Activated CD4-positive, alpha-beta T cell treated with anti-CD3 and anti-CD28 coated beads for 24 hours (primary cell): ENCODE measurements at regions not wholly inside any gene's neighbourhood (a gene's known extent, or its start where the extent isn't known, plus 50 kb on each side); places are given as distances from the start of the nearest gene placed in this dataset.
"Not testable (repeated sequence)": the region's sequence is repeated elsewhere in the genome, so short reads cannot be mapped to it uniquely, and the experiment has no call there.

Experiments used
- DNase-seq, 2 donors: peaks; one replicate each; pipeline ENCODE4 v3.0.0-alpha.2; 2020; ENCODE audit warnings: low read depth in 2 of 2

GRCh38 chr5:106246044-106246745 is 1424.5 kb downstream of the EFNA5 start:
- DNase-seq = not testable (repeated sequence)

DNA sequence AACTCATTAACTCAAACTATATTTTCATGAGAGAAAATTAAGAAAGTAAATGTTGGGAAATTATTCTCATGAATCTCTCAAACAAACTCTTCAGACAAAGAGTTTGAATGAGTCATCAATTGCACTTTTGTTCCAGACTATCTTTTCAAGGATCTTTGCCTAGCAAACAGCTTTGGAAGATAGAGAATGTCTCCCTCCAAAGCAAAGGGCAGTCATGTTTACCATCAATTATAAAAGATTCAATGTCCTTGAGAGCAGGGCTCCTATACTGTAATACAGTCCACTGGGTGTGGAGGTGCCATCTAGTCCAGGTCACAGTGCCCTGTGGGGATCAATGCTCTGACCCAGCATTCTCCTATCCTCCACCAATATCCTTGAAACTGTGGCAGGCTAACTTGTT is 1429.3 kb downstream of the EFNA5 start:
- DNase-seq = no peak

DNA sequence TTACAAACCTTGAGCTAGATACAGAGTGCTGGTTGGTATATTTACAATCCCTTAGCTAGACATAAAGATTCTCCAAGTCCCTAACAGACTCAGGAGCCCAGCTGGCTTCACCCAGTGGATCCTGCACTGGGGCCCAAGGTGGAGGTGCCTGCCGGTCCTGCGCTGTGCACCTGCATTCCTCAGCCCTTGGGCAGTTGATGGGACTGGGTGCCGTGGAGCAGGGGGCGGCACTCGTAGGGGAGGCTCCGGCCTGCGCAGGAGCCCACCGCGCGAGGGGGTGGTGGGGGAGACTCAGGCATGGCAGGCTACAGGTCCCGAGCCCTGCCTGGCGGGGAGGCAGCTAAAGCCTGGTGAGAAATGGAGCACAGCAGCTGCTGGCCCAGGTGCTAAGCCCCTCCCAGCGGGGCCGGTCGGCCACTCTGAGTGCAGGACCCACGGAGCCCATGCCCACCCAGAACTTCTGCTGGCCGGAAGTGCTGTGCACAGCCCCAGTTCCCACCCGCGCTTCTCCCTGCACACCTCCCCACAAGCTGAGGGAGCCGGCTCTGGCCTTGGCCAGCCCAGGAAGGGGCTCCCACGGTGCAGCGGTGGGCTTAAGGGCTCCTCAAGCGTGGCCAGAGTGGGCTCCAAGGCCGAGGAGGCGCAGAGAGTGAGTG is 1464.7 kb downstream of the EFNA5 start:
- no peak for DNase-seq

DNA sequence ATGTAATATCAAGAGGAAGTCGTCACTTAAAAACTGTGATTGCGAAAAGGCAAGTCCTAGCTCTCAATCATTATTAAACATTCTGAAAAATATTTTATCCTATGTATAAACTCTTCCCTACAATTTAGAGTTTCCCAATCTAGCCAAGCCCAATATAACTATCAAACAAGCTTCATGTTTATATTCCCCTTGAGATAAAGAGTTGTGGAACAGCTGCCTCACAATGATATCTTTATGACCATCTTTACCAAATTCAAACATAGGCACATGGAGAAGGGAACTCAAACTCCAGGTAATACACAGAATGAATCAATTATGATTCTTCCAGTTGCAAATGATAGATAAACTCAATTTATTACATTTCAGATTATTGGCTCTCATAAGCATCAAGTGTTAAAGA is 1468.7 kb downstream of the EFNA5 start:
- no peak for DNase-seq

DNA sequence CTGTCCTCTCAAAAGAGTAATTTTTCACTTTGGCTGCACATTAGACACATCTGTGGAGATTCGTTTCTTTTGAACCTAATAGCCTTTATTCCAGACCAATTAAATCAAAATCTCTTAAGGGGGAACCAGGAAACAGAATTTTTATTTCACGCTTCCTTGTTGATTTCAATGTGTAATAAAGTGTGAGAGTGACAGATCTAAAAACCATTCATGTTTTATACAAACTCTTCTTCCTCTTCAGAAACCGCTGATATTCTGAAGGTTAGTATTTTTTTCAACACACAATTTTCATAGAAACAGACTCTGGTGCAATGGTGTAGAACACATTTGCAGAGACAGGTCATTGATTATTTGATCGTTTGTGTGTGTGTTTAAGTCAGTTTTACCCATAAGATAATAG is 1469.8 kb downstream of the EFNA5 start:
- DNase-seq = no peak

DNA sequence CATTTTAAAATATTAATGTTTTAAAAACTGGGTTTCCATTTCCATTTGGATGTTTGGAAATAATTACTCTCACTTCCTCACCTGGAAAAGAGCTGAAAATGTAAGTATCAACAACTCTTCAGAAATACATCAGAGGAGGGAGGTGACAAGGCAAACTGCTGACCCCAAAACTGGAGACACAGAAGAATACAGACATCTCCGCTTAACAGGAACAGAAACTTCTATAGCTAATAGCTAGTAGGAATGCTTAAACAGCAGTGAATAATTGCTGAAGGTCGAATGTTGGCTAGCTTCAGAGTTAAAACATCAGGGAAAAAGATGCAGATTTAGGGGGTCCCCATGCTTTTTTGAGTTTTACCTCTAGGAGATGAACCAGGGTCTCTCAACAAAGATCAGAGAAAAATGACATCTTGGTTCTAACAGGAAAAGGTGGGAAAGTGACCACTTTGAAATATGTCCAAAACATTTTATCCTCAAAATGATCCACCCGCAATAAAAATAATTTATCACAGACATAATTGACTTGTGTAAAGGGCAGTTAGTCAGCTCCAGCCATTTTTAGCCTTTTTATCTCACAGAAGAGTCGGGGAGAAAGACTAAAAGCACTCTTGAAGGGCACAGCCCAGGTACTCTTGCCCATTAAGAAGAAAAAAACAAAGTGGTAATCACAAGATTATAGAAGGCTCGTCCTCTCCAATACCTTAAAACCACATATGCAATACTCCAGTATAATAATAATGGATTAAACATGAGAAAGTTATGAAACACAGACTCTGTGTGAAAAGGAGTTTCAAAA is 1474.9 kb downstream of the EFNA5 start:
- no peak for DNase-seq

DNA sequence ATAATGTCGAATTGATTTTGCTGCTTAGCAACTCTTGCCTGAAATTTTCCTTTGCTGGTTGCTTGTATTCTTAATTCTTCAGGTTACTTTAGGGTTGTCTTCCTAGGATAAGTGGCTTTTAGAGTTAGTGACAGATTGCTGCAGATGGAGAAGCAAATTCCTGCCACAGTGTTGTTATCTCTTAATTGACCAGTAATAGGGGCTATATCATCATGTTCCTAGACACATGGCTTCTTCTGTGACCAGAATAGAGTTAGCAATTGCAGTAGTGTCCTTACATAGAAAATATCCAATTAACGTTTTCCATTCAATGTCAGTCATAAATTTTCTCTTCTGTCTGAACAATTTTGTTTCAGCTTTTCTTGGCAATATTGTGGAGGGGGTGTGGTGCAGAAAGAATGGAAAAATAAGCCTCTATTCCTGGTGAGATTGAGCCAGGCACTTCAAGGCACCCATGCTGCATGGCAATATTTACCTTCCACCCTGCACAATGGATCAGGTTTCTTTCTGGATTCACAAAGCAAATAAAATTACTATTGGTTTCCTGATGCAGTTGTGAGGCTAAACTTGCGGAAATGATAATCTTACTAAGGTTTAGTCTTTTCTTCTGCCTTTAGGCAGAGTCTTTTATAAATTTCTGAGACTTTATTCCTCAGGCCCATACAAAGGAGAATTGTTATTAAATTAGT is 1481.5 kb downstream of the EFNA5 start:
- DNase-seq = no peak

GRCh38 chr5:106185661-106186081 is 1485.1 kb downstream of the EFNA5 start:
- DNase-seq = no peak

GRCh38 chr5:106174903-106175302 is 1495.8 kb downstream of the EFNA5 start:
- no peak for DNase-seq

DNA sequence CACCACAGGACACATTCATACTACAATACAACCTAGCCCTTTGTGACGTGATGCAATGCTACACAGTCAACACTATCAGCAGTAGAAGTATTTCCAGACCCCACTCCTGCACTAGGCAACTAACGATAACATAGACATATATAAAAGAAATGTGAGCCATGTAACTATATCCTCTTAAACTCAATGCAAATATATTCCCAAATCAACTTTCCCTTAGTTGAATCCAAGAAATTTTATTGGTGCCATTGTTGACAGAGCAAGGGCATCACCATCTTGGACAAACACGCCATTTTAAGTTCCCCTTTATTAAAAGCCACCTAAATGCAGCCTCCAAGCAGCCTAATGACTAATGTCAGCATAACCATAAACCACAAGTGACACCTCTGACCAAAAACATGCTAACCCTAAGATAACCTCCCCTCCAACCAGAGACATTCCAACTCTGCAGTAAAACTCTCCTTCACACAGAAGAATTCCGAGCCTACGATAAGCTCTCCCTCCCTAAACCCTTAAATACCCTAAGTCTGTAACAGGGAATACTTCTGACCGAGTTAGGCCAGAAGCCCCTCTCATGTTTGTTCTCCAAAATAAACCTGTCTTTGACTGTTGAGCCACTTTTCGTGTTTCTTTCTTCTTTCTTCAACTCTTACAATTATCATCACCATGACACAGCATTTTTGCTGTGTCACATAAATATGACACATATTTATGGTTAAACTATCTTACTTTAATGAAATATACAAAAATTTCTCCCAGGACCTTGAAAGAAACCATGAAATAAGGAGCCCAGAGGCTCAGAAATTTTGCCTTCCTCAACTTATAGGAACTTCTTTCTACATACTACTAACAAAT is 1497.8 kb downstream of the EFNA5 start:
- no peak for DNase-seq

GRCh38 chr5:106171708-106172107 is 1499.0 kb downstream of the EFNA5 start:
- DNase-seq = no peak

DNA sequence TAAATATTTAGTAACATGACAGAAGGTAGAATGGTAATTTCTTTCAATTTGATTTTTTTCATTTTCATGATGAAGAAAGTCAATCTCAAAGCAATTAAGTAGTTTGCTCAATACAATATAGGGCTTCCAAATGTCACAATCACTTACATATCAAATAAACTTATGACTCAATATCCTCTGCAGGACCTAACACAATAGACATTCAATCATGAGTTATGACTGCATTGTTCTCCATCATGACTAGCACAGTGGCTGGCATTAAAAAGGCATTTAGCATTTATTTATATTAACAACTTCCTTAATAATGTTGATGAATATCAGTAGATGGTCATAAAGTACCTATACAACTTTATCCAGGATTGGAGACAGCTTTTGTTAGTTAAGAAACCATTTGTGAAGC is 1499.6 kb downstream of the EFNA5 start:
- DNase-seq = no peak

- DNase-seq = no peak
Measured at GRCh38 chr5:106167766-106168165, 1503.0 kb downstream of the EFNA5 start.

DNA sequence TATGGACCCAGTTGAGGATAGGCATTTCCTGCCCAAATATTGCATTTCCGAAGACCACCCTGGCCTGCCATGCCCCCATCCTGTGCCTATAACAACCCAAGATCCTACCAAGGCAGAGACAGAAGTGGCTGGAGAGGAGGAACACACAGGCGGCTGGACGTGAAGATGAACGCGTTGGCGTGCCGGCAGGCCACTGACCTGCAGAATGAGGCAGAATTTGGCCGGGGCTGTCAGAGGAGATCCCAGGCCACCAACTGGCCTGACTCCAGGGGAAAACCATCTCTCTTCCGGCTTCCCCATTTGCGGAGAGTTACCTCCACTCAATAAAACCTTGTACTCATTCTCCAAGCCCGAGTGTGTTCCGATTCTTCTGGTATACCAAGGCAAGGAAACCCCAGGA is 1507.5 kb downstream of the EFNA5 start:
- no peak for DNase-seq

GRCh38 chr5:106159616-106160015 is 1511.1 kb downstream of the EFNA5 start:
- no peak for DNase-seq

DNA sequence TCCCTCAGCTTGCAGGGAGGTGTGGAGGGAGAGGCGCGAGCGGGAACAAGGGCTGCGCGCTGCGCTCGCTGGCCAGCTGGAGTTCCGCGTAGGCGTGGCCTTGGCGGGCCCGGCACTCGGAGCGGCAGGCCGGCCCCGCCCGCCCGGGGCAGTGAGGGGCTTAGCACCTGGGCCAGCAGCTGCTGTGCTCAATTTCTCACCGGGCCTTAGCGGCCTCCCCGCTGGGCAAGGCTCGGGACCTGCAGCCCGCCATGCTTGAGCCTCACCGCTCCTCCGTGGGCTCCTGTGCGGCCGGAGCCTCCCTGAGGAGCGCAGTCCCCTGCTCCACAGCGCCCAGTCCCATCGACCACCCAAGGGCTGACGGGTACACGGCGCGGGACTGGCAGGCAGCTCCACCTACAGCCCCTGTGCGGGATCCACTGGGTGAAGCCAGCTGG is 1516.4 kb downstream of the EFNA5 start:
- DNase-seq = no peak

- no peak for DNase-seq
Measured at GRCh38 chr5:106152569-106152968, 1518.2 kb downstream of the EFNA5 start.

- DNase-seq = no peak
Measured at GRCh38 chr5:106142116-106142515, 1528.6 kb downstream of the EFNA5 start.

- DNase-seq = no peak
Measured at GRCh38 chr5:106140101-106140500, 1530.6 kb downstream of the EFNA5 start.

DNA sequence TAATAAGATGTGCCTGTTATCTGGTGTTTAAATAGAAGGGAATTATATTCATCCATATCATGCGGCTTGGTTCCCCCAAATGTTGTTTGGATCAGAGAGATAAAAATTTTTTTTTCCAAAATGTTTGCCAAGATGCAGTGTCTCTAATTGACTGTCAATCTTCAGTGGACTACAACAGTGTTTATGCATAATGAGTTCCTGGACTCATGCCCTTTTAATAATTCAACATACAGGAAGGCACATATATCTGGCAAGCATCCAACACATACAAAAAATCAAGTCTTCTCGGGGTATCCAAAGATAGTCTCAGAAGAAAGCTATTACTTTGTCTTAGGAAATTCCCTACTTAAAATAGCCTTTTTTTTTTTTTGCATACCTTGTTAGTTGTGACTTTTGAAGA is 1534.7 kb downstream of the EFNA5 start:
- no peak for DNase-seq

DNA sequence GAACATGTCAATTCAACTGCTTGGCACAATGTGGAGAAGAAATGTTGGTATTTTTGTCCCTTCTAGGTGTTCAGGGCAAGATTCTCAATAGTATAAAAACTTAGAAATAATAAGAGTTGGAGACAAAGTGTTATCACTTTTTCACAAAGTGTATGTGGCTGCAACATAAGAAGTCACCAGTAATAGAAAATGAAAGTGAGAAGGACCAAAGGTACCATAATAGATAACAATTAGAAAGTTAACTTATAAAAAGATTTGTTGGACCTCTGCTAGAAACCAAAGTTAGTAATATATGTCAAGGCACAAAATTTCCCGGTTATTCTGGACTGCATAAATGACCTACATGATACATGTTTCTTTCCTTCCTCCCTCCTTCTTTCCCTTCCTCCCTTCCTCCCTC is 1535.3 kb downstream of the EFNA5 start:
- no peak for DNase-seq
